ENCODE measurements at regions not wholly inside any gene's neighbourhood (a gene's known extent, or its start where the extent isn't known, plus 50 kb on each side); places are given as distances from the start of the nearest gene placed in this dataset.

GRCh38 chr1:50347933-50348332 is 75.3 kb downstream of the DMRTA2 start:
- CTCF ChIA-PET = interaction anchor here (0.6 to 5.4 kb wide), 61 partner anchors 10 to 1849 kb away, joined by 3 to 60 read pairs (median 5); partner anchors contain the start of gene ELAVL4
- peaks cover 0 to 29% of the 10 kb centered on the region in 2 experiments; a peak in 2 of 4 replicates for H3K4me1 ChIP-seq (ENCODE audit: control insufficient read depth in 1 of 2, insufficient read depth in 2 of 2, low read depth in 1 of 2, low read length in 1 of 2)
- no peaks in the 10 kb centered on the region for H4K20me1 ChIP-seq (ENCODE audit: insufficient read depth)
- H3K4me2 ChIP-seq = no peak overlapping the region
- POLR2A ChIA-PET = interaction anchor here (0.8 to 1.3 kb wide), 4 partner anchors 82 to 242 kb away, joined by 3 to 5 read pairs (median 4); partner anchors contain the start of gene ELAVL4
- H3K36me3 ChIP-seq (replicated peaks in 1 of 2; ENCODE audit: control insufficient read depth in 1 of 2, insufficient read depth in 2 of 2, low read length in 1 of 2) = no peaks in the 10 kb centered on the region
- H2AFZ ChIP-seq (ENCODE audit: low read depth) = no peak overlapping the region
- H3K9me3 ChIP-seq = no peaks in the 10 kb centered on the region
- 61% methylated on average over 6 of the region's 6 CpGs for WGBS (ENCODE audit: low lambda C conversion rate)
- no peak for DNase-seq
- no peak overlapping the region for H3K27ac ChIP-seq (ENCODE audit: low read depth in 2 of 2, low read length in 1 of 2)
- H3K9me2 ChIP-seq = no peaks in the 10 kb centered on the region
- no peak overlapping the region for H3K4me3 ChIP-seq (ENCODE audit: low read depth in 2 of 2, low read length in 1 of 2)
- no peaks in the 10 kb centered on the region for H3K27me3 ChIP-seq (ENCODE audit: insufficient read depth)
- H3K79me2 ChIP-seq (ENCODE audit: insufficient read depth) = no peaks in the 10 kb centered on the region
- no peak for TF ChIP-seq MXI1 (IDR thresholded peaks at IDR 0.05; ENCODE audit: low read depth, low read length)
- no peak for TF ChIP-seq FOXM1 (IDR thresholded peaks at IDR 0.05; ENCODE audit: low read depth)
- TF ChIP-seq POLR2AphosphoS5 (IDR thresholded peaks at IDR 0.05; ENCODE audit: low read depth, low read length) = no peak
- TF ChIP-seq, protein P1, sequence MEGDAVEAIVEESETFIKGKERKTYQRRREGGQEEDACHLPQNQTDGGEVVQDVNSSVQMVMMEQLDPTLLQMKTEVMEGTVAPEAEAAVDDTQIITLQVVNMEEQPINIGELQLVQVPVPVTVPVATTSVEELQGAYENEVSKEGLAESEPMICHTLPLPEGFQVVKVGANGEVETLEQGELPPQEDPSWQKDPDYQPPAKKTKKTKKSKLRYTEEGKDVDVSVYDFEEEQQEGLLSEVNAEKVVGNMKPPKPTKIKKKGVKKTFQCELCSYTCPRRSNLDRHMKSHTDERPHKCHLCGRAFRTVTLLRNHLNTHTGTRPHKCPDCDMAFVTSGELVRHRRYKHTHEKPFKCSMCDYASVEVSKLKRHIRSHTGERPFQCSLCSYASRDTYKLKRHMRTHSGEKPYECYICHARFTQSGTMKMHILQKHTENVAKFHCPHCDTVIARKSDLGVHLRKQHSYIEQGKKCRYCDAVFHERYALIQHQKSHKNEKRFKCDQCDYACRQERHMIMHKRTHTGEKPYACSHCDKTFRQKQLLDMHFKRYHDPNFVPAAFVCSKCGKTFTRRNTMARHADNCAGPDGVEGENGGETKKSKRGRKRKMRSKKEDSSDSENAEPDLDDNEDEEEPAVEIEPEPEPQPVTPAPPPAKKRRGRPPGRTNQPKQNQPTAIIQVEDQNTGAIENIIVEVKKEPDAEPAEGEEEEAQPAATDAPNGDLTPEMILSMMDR (IDR thresholded peaks at IDR 0.05) = no peak
- no peak for TF ChIP-seq CHD2 (IDR thresholded peaks at IDR 0.05; ENCODE audit: low read length, partially characterized antibody)
- no peak for TF ChIP-seq GABPA (IDR thresholded peaks at IDR 0.05; ENCODE audit: low read depth)
- no peak for TF ChIP-seq TEAD4 (IDR thresholded peaks at IDR 0.05; ENCODE audit: borderline replicate concordance, insufficient read depth)
- TF ChIP-seq FOXJ3 (CRISPR knock-in tag; IDR thresholded peaks at IDR 0.05) = no peak
- no peak for TF ChIP-seq RAD21 (IDR thresholded peaks at IDR 0.05; ENCODE audit: low read length)
- no peak for TF ChIP-seq YY1 (IDR thresholded peaks at IDR 0.05; ENCODE audit: low read depth)
- H3K9ac ChIP-seq = no peak overlapping the region
- H3F3A ChIP-seq (replicated peaks; ENCODE audit: insufficient read depth) = no peaks in the 10 kb centered on the region

GRCh38 chr1:50346621-50347020 is 76.6 kb downstream of the DMRTA2 start:
- no peaks in the 10 kb centered on the region for H4K20me1 ChIP-seq (ENCODE audit: insufficient read depth)
- POLR2A ChIA-PET = interaction anchor here (0.7 to 1.6 kb wide), 10 partner anchors 37 to 1429 kb away, joined by 3 to 8 read pairs (median 4); partner anchors contain the start of gene ELAVL4
- no peak overlapping the region for H3K4me3 ChIP-seq (ENCODE audit: low read depth in 2 of 2, low read length in 1 of 2)
- WGBS (ENCODE audit: low lambda C conversion rate) = 17% methylated on average over 5 of the region's 7 CpGs
- H2AFZ ChIP-seq (ENCODE audit: low read depth) = no peak overlapping the region
- H3F3A ChIP-seq (replicated peaks; ENCODE audit: insufficient read depth) = no peaks in the 10 kb centered on the region
- H3K79me2 ChIP-seq (ENCODE audit: insufficient read depth) = no peaks in the 10 kb centered on the region
- peaks cover 0 to 41% of the 10 kb centered on the region in 2 experiments; a peak in 2 of 4 replicates for H3K4me1 ChIP-seq (ENCODE audit: control insufficient read depth in 1 of 2, insufficient read depth in 2 of 2, low read depth in 1 of 2, low read length in 1 of 2)
- H3K4me2 ChIP-seq = no peak overlapping the region
- peak; percentile 81 for DNase-seq
- peak overlapping the region in 1 of 2 experiments; percentile 93; a peak in 2 of 4 replicates for H3K27ac ChIP-seq (ENCODE audit: low read depth in 2 of 2, low read length in 1 of 2)
- no peaks in the 10 kb centered on the region for H3K27me3 ChIP-seq (ENCODE audit: insufficient read depth)
- no peak overlapping the region for H3K9ac ChIP-seq
- no peaks in the 10 kb centered on the region for H3K9me3 ChIP-seq
- no peaks in the 10 kb centered on the region for H3K9me2 ChIP-seq
- CTCF ChIA-PET = interaction anchor here (0.6 to 5.4 kb wide), 14 partner anchors 12 to 1774 kb away, joined by 3 to 60 read pairs (median 4); partner anchors contain the start of gene ELAVL4
- no peaks in the 10 kb centered on the region for H3K36me3 ChIP-seq (replicated peaks in 1 of 2; ENCODE audit: control insufficient read depth in 1 of 2, insufficient read depth in 2 of 2, low read length in 1 of 2)
- TF ChIP-seq EZH2phosphoT487 (IDR thresholded peaks at IDR 0.05; ENCODE audit: borderline replicate concordance, low read depth) (no peak), RXRA (IDR thresholded peaks at IDR 0.05; ENCODE audit: borderline replicate concordance, low read depth) (no peak), REST (IDR thresholded peaks at IDR 0.05; ENCODE audit: low read depth, low read length) (no peak), FOXJ3 (CRISPR knock-in tag; IDR thresholded peaks at IDR 0.05) (peak; percentile 98), FOXM1 (IDR thresholded peaks at IDR 0.05; ENCODE audit: low read depth) (no peak), GATA2 (CRISPR knock-in tag; IDR thresholded peaks at IDR 0.05) (peak; percentile 95), MAX (IDR thresholded peaks at IDR 0.05; ENCODE audit: low read depth) (no peak), TEAD4 (IDR thresholded peaks at IDR 0.05; ENCODE audit: borderline replicate concordance, insufficient read depth) (peak; percentile 70; the same call in 1 of the 2 replicates), RFX5 (IDR thresholded peaks at IDR 0.05; ENCODE audit: low read length) (no peak), ELF1 (IDR thresholded peaks at IDR 0.05) (no peak), FOSL2 (IDR thresholded peaks at IDR 0.05; ENCODE audit: borderline replicate concordance, low read depth) (no peak)
- TF ChIP-seq, protein P2, sequence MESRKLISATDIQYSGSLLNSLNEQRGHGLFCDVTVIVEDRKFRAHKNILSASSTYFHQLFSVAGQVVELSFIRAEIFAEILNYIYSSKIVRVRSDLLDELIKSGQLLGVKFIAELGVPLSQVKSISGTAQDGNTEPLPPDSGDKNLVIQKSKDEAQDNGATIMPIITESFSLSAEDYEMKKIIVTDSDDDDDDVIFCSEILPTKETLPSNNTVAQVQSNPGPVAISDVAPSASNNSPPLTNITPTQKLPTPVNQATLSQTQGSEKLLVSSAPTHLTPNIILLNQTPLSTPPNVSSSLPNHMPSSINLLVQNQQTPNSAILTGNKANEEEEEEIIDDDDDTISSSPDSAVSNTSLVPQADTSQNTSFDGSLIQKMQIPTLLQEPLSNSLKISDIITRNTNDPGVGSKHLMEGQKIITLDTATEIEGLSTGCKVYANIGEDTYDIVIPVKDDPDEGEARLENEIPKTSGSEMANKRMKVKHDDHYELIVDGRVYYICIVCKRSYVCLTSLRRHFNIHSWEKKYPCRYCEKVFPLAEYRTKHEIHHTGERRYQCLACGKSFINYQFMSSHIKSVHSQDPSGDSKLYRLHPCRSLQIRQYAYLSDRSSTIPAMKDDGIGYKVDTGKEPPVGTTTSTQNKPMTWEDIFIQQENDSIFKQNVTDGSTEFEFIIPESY (IDR thresholded peaks at IDR 0.05; ENCODE audit: borderline replicate concordance, low read depth) = no peak
